ENCODE measurements at regions not wholly inside any gene's neighbourhood (a gene's known extent, or its start where the extent isn't known, plus 50 kb on each side); places are given as distances from the start of the nearest gene placed in this dataset.

- Histone ChIP-seq H3K36me3 (ENCODE audit: control insufficient read depth, insufficient read depth, low read length) (no peaks in the 10 kb centered on the region), H3K27ac (ENCODE audit: low read depth, low read length) (no peak overlapping the region), H3K27me3 (ENCODE audit: control insufficient read depth, insufficient read depth, low read length) (no peaks in the 10 kb centered on the region), H3K4me3 (ENCODE audit: low read depth, low read length) (no peak overlapping the region), H3K9me3 (ENCODE audit: control insufficient read depth, insufficient read depth, low read length) (no peaks in the 10 kb centered on the region), H3K4me1 (ENCODE audit: control insufficient read depth, insufficient read depth, low read length) (no peaks in the 10 kb centered on the region)
- no CpG with 5 or more reads among the region's 2 CpGs for WGBS (ENCODE audit: insufficient coverage)
- DNase-seq (ENCODE audit: low read depth in 4 of 6, low spot score in 6 of 6): no peak
These were observed 297.7 kb upstream of the MAN1A1 start for GRCh38 chr6:119647309-119647708.

DNA sequence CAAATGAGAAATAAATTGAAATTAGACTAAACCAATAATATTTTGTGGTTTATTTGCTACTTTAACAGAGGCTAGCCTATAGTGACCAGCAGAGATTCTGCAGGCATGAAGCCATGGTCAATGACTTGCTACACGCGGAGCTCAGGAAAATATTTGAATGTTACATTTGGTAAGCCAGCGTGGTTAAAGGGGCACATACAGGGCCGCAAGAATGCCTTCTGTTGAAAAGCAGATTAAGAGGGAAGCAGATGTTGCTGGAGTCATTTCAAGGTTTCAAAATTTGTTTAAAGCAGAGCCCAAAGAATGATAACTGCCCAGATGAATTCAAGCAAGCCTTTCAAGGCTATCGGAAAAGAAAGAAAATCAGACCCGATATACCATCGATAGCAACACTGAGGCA, 294.3 kb upstream of the MAN1A1 start:
- no peak overlapping the region for H3K27ac ChIP-seq (ENCODE audit: low read depth, low read length)
- no peak for DNase-seq (ENCODE audit: low read depth in 4 of 6, low spot score in 6 of 6)
- WGBS (ENCODE audit: insufficient coverage): 95% methylated on average over 7 of the region's 7 CpGs
- H3K4me1 ChIP-seq (ENCODE audit: control insufficient read depth, insufficient read depth, low read length): no peaks in the 10 kb centered on the region
- no peak overlapping the region for H3K4me3 ChIP-seq (ENCODE audit: low read depth, low read length)
- no peaks in the 10 kb centered on the region for H3K36me3 ChIP-seq (ENCODE audit: control insufficient read depth, insufficient read depth, low read length)
- H3K27me3 ChIP-seq (ENCODE audit: control insufficient read depth, insufficient read depth, low read length): no peaks in the 10 kb centered on the region
- no peaks in the 10 kb centered on the region for H3K9me3 ChIP-seq (ENCODE audit: control insufficient read depth, insufficient read depth, low read length)

GRCh38 chr6:119637768-119638167, 288.2 kb upstream of the MAN1A1 start:
- H3K27ac ChIP-seq (ENCODE audit: low read depth, low read length): no peak overlapping the region
- no peaks in the 10 kb centered on the region for H3K27me3 ChIP-seq (ENCODE audit: control insufficient read depth, insufficient read depth, low read length)

DNA sequence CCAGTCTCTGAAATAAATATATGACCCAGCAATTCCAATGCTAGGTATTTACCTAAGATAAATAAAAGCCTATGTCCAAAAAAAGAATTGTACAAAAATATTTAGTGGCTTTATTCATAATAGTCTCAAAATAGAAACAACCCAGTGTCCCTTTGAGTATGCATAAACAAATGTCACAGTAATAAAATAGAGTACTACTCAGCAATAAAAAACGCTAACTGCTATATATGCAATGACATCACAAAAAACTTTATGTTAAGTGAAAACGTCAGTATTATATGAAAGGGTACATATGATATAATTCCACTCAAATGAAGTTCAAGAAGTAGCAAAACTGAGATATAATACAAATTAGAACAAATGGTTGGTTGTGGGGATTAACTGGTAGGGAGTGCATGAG, 286.5 kb upstream of the MAN1A1 start:
- no peak for DNase-seq (ENCODE audit: low read depth in 4 of 6, low spot score in 6 of 6)
- H3K27me3 ChIP-seq (ENCODE audit: control insufficient read depth, insufficient read depth, low read length): no peaks in the 10 kb centered on the region
- no peak overlapping the region for H3K27ac ChIP-seq (ENCODE audit: low read depth, low read length)
- H3K9me3 ChIP-seq (ENCODE audit: control insufficient read depth, insufficient read depth, low read length): peaks cover 2% of the 10 kb centered on the region
- no CpG with 5 or more reads among the region's 2 CpGs for WGBS (ENCODE audit: insufficient coverage)
- H3K4me1 ChIP-seq (ENCODE audit: control insufficient read depth, insufficient read depth, low read length): no peaks in the 10 kb centered on the region
- no peaks in the 10 kb centered on the region for H3K36me3 ChIP-seq (ENCODE audit: control insufficient read depth, insufficient read depth, low read length)
- no peak overlapping the region for H3K4me3 ChIP-seq (ENCODE audit: low read depth, low read length)

More at GRCh38 chr6:119637768-119638167, 288.2 kb upstream of the MAN1A1 start:
- DNase-seq (ENCODE audit: low read depth in 4 of 6, low spot score in 6 of 6): no peak
- Histone ChIP-seq H3K9me3 (ENCODE audit: control insufficient read depth, insufficient read depth, low read length) (peaks cover under 1% of the 10 kb centered on the region), H3K4me1 (ENCODE audit: control insufficient read depth, insufficient read depth, low read length) (no peaks in the 10 kb centered on the region), H3K36me3 (ENCODE audit: control insufficient read depth, insufficient read depth, low read length) (no peaks in the 10 kb centered on the region), H3K4me3 (ENCODE audit: low read depth, low read length) (no peak overlapping the region)
- WGBS (ENCODE audit: insufficient coverage): no CpG with 5 or more reads among the region's 3 CpGs

GRCh38 chr6:119633461-119633860, 283.9 kb upstream of the MAN1A1 start:
- Histone ChIP-seq H3K27me3 (ENCODE audit: control insufficient read depth, insufficient read depth, low read length) (no peaks in the 10 kb centered on the region), H3K36me3 (ENCODE audit: control insufficient read depth, insufficient read depth, low read length) (no peaks in the 10 kb centered on the region), H3K4me3 (ENCODE audit: low read depth, low read length) (no peak overlapping the region), H3K9me3 (ENCODE audit: control insufficient read depth, insufficient read depth, low read length) (peaks cover 2% of the 10 kb centered on the region), H3K27ac (ENCODE audit: low read depth, low read length) (no peak overlapping the region), H3K4me1 (ENCODE audit: control insufficient read depth, insufficient read depth, low read length) (no peaks in the 10 kb centered on the region)
- DNase-seq (ENCODE audit: low read depth in 4 of 6, low spot score in 6 of 6): no peak
- 100% methylated on average over 1 of the region's 3 CpGs for WGBS (ENCODE audit: insufficient coverage)

DNA sequence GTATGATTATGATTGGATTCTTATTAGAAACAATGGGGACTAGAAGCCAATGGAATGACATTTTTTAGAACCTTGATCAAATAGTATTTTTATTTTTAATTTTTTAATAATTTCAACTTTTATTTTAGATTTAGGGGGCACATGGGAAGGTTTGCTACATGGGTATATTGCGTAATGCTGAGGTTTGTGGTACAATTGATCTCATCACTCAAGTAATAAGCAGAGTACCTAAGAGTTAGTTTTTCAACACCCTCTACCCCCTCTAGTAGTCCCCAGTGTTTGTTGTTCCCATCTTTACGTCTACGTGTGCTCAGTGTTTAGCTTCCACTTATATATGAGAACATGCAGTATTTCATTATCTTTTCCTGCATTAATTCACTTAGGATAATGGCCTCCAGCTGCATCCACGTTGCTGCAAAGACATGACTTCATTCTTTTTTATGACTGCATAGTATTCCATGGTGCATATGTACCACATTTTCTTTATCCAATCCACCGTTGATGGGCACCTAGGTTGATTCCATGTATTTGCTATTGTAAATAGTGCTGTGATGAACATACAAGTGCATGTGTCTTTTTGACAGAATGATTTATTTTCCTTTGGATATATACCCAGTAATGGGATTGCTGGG, 281.1 kb upstream of the MAN1A1 start:
- H3K9me3 ChIP-seq (ENCODE audit: control insufficient read depth, insufficient read depth, low read length): peaks cover 2% of the 10 kb centered on the region
- H3K27ac ChIP-seq (ENCODE audit: low read depth, low read length): no peak overlapping the region
- no peak for DNase-seq (ENCODE audit: low read depth in 4 of 6, low spot score in 6 of 6)
- H3K36me3 ChIP-seq (ENCODE audit: control insufficient read depth, insufficient read depth, low read length): no peaks in the 10 kb centered on the region
- H3K4me1 ChIP-seq (ENCODE audit: control insufficient read depth, insufficient read depth, low read length): no peaks in the 10 kb centered on the region
- no CpG with 5 or more reads among the region's 5 CpGs for WGBS (ENCODE audit: insufficient coverage)
- no peak overlapping the region for H3K4me3 ChIP-seq (ENCODE audit: low read depth, low read length)
- H3K27me3 ChIP-seq (ENCODE audit: control insufficient read depth, insufficient read depth, low read length): no peaks in the 10 kb centered on the region

- no peak overlapping the region for H3K27ac ChIP-seq (ENCODE audit: low read depth, low read length)
- no peak overlapping the region for H3K4me3 ChIP-seq (ENCODE audit: low read depth, low read length)
- no peaks in the 10 kb centered on the region for H3K36me3 ChIP-seq (ENCODE audit: control insufficient read depth, insufficient read depth, low read length)
- WGBS (ENCODE audit: insufficient coverage): no CpG with 5 or more reads among the region's 7 CpGs
- no peak for DNase-seq (ENCODE audit: low read depth in 4 of 6, low spot score in 6 of 6)
- H3K4me1 ChIP-seq (ENCODE audit: control insufficient read depth, insufficient read depth, low read length): no peaks in the 10 kb centered on the region
- H3K27me3 ChIP-seq (ENCODE audit: control insufficient read depth, insufficient read depth, low read length): no peaks in the 10 kb centered on the region
- H3K9me3 ChIP-seq (ENCODE audit: control insufficient read depth, insufficient read depth, low read length): peaks cover 2% of the 10 kb centered on the region
These were observed 279.4 kb upstream of the MAN1A1 start for GRCh38 chr6:119628691-119629594.

DNA sequence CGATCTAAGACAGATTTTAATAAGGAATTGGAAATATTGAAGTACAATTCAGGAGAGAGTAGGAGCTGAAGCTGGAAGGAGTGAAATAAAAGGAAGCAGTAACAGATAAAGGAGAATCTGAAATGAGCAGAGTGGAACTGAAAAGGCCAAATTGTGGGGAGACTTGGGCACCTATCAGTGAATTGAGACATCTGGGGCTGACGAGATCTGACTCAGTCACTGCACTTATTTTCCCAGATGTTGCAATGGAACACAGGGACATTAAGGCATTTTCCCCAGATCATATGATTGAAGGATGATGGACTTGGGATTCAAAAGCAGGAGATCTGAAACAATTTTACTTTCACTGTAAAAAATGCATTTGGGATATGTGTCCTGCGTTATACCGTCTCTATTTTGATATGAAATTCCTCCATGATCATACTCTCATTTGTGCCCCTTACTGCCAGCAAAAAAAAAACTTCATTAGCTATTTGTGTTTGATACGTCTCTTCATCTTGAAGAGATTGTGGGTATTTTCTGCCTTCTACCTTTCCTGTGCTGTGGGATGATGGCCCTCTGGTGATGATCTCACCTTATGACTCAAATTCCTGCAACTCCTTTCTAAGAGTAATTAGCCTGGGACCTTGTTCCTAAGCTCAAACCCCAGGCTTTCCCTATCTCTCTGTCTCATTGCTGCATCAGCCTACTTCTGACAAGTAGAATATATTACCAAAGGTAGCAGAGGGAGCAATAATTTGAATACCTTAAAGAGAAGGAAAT, 278.5 kb upstream of the MAN1A1 start:
- no peak overlapping the region for H3K4me3 ChIP-seq (ENCODE audit: low read depth, low read length)
- no peaks in the 10 kb centered on the region for H3K4me1 ChIP-seq (ENCODE audit: control insufficient read depth, insufficient read depth, low read length)
- no peaks in the 10 kb centered on the region for H3K27me3 ChIP-seq (ENCODE audit: control insufficient read depth, insufficient read depth, low read length)
- H3K27ac ChIP-seq (ENCODE audit: low read depth, low read length): no peak overlapping the region
- peak in 1 of 6 donors; percentile 10 for DNase-seq (ENCODE audit: low read depth in 4 of 6, low spot score in 6 of 6)
- 92% methylated on average over 1 of the region's 5 CpGs for WGBS (ENCODE audit: insufficient coverage)
- H3K36me3 ChIP-seq (ENCODE audit: control insufficient read depth, insufficient read depth, low read length): no peaks in the 10 kb centered on the region
- H3K9me3 ChIP-seq (ENCODE audit: control insufficient read depth, insufficient read depth, low read length): peaks cover 2% of the 10 kb centered on the region

- H3K36me3 ChIP-seq (ENCODE audit: control insufficient read depth, insufficient read depth, low read length): no peaks in the 10 kb centered on the region
- H3K4me1 ChIP-seq (ENCODE audit: control insufficient read depth, insufficient read depth, low read length): no peaks in the 10 kb centered on the region
- DNase-seq (ENCODE audit: low read depth in 4 of 6, low spot score in 6 of 6): peak in 2 of 6 donors; percentile 3 to 23
- no peaks in the 10 kb centered on the region for H3K9me3 ChIP-seq (ENCODE audit: control insufficient read depth, insufficient read depth, low read length)
- no peak overlapping the region for H3K4me3 ChIP-seq (ENCODE audit: low read depth, low read length)
- no peaks in the 10 kb centered on the region for H3K27me3 ChIP-seq (ENCODE audit: control insufficient read depth, insufficient read depth, low read length)
- 89% methylated on average over 2 of the region's 4 CpGs for WGBS (ENCODE audit: insufficient coverage)
- H3K27ac ChIP-seq (ENCODE audit: low read depth, low read length): no peak overlapping the region
These were observed 277.5 kb upstream of the MAN1A1 start for GRCh38 chr6:119626884-119627619.
